SU-DHL-6 (cell line): ENCODE measurements at regions not wholly inside any gene's neighbourhood (a gene's known extent, or its start where the extent isn't known, plus 50 kb on each side); places are given as distances from the start of the nearest gene placed in this dataset.

Source experiments
- H2AFZ ChIP-seq: fragments of 200-600 bp; sonication (generic); 2 replicates; pipeline ENCODE4 v1.6.1; 2014; ENCODE audit warnings: low read depth, mild to moderate bottlenecking, moderate library complexity, mixed read lengths, antibody characterized with exemption, low read length; ENCODE audit not compliant: severe bottlenecking
- H3F3A ChIP-seq: fragments of 200-600 bp; shearing (Covaris generic); 2 replicates; pipeline ENCODE4 v1.6.0; 2016; ENCODE audit warnings: antibody characterized with exemption, mild to moderate bottlenecking; ENCODE audit not compliant: insufficient read depth
- H3K27ac ChIP-seq: fragments of 200-600 bp; sonication (generic); 2 replicates; pipeline ENCODE4 v1.5.1; 2016; ENCODE audit warnings: low read depth, mild to moderate bottlenecking, low read length, moderate library complexity, mixed read lengths
- H3K27me3 ChIP-seq: fragments of 200-600 bp; sonication (generic), shearing (Covaris generic); 2 replicates; pipeline ENCODE4 v1.6.0; 2014; ENCODE audit warnings: mild to moderate bottlenecking, low read length
- H3K36me3 ChIP-seq: fragments of 200-600 bp; sonication (generic); 2 replicates; pipeline ENCODE4 v1.6.1; 2014; ENCODE audit warnings: mild to moderate bottlenecking, low read length, mixed read lengths
- H3K4me2 ChIP-seq: fragments of 300-600, 200-600 bp; shearing (Covaris generic), sonication (generic); 2 replicates; pipeline ENCODE4 v1.6.0; 2014; ENCODE audit warnings: low read length, low read depth, mild to moderate bottlenecking; ENCODE audit not compliant: poor library complexity, severe bottlenecking
- H3K4me3 ChIP-seq: fragments of 200-600 bp; sonication (generic); 2 replicates; pipeline ENCODE4 v1.5.1; 2014; ENCODE audit warnings: antibody characterized with exemption, low read length, mild to moderate bottlenecking, mixed read lengths; ENCODE audit not compliant: insufficient read depth, poor library complexity, severe bottlenecking
- H3K79me2 ChIP-seq: fragments of 200-600 bp; sonication (generic); 2 replicates; pipeline ENCODE4 v1.6.1; 2014; ENCODE audit warnings: mild to moderate bottlenecking, low read length, moderate library complexity; ENCODE audit not compliant: insufficient read depth
- H3K9ac ChIP-seq: fragments of 200-600 bp; sonication (generic); 2 replicates; pipeline ENCODE4 v1.7.0; 2014; ENCODE audit warnings: mild to moderate bottlenecking, low read length
- H3K9me2 ChIP-seq: fragments of 200-600 bp; sonication (generic); replicated peaks from 2 replicates; pipeline ENCODE4 v1.6.1; 2014; ENCODE audit warnings: low read length; ENCODE audit not compliant: insufficient read depth
- H3K9me3 ChIP-seq: fragments of 200-600 bp; sonication (generic); 2 replicates; pipeline ENCODE4 v1.6.1; 2014; ENCODE audit warnings: low read length, mixed read lengths; ENCODE audit not compliant: insufficient read depth
- H4K20me1 ChIP-seq: fragments of 200-600 bp; sonication (generic); 2 replicates; pipeline ENCODE4 v1.6.1; 2014; ENCODE audit warnings: low read depth, mild to moderate bottlenecking, antibody characterized with exemption, low read length, moderate library complexity, mixed read lengths
- EZH2phosphoT487 ChIP-seq: fragments of 200-600 bp; sonication (generic), shearing (Covaris generic); conservative IDR thresholded peaks from 2 replicates; pipeline ENCODE4 v1.6.1; 2018; ENCODE audit warnings: mild to moderate bottlenecking, antibody characterized with exemption, low read length, moderate library complexity, mixed read lengths
- TF ChIP-seq, protein P1 (sequence below): fragments of 200-600 bp; sonication (generic); IDR thresholded peaks from one replicate; pipeline ENCODE4 v1.5.1; 2017; ENCODE audit warnings: antibody characterized with exemption, mild to moderate bottlenecking, low read length, moderate library complexity; ENCODE audit not compliant: insufficient read depth, poor library complexity, severe bottlenecking

DNA sequence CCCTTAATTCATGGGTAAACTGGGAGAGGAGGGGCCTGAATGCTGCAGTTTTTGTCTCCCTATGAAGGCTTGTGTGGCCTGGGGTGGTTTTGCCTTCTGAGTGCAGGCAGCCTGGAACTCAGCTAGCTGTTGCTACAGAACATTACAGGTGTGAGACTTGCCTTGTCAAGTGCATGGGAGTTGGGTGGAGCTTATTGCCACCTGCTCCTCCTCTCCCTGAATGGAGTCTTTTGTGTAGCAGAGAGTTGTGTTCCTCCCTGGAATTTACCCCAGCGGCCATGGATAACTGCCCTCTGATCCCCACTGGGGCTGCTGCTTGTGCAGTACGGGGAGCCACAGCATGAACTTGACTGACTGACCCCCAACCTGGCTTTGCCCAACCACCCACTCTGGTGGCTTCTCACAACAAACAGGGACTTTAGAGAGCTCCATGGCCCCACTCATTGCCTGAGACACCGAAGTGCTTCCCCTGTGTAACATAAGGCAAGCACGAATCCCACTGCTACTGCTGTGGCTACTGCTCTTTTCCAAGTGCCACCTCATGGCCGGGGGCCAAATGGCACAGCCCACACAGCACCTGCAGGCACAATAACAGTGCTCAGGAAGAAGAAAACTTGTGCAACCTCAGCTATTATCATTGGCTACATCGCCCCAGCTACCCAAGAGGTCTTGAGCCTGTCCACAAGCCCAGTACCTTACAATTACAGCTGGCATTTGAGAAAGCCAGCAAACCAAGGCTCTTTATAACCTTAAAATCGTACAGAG lies 942.9 kb downstream of the CDH18 start:
- Histone ChIP-seq H3K9me3 (no peaks in the 10 kb centered on the region), H3K4me2 (no peak overlapping the region), H3K4me3 (no peak overlapping the region), H3K79me2 (no peaks in the 10 kb centered on the region), H4K20me1 (no peaks in the 10 kb centered on the region), H2AFZ (peak overlapping the region; percentile 71), H3K27ac (no peak overlapping the region), H3F3A (no peaks in the 10 kb centered on the region), H3K9ac (no peak overlapping the region), H3K9me2 (no peaks in the 10 kb centered on the region), H3K27me3 (no peaks in the 10 kb centered on the region), H3K36me3 (0 out of 2 replicates have a peak, but pooled peaks cover under 1% of the 10 kb centered on the region)
- no peak for TF ChIP-seq EZH2phosphoT487
- TF ChIP-seq, protein P1, sequence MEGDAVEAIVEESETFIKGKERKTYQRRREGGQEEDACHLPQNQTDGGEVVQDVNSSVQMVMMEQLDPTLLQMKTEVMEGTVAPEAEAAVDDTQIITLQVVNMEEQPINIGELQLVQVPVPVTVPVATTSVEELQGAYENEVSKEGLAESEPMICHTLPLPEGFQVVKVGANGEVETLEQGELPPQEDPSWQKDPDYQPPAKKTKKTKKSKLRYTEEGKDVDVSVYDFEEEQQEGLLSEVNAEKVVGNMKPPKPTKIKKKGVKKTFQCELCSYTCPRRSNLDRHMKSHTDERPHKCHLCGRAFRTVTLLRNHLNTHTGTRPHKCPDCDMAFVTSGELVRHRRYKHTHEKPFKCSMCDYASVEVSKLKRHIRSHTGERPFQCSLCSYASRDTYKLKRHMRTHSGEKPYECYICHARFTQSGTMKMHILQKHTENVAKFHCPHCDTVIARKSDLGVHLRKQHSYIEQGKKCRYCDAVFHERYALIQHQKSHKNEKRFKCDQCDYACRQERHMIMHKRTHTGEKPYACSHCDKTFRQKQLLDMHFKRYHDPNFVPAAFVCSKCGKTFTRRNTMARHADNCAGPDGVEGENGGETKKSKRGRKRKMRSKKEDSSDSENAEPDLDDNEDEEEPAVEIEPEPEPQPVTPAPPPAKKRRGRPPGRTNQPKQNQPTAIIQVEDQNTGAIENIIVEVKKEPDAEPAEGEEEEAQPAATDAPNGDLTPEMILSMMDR, result no peak

DNA sequence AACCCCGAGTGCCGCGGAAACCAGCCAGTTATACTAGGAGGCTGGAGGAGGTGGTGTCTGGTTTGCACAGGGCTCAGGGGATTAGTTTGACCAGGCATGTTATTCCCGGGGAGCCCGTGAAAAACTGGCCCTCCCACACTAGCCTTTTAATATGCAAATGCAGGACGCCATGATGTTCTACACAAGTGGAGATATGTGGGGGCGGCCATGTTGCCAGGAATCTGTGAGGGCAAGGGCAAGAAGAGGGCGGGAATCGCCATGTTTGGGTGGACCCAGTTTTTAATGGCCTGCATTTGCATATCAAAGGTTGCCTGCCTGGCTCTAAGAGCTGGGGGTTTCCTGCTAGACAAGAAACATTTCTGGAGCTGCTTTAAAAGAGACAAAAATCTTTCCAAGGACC lies 940.7 kb downstream of the CDH18 start:
- H3K9me2 ChIP-seq, result no peaks in the 10 kb centered on the region
- H2AFZ ChIP-seq, result peak overlapping the region; percentile 34
- no peak overlapping the region for H3K4me2 ChIP-seq
- no peaks in the 10 kb centered on the region for H3F3A ChIP-seq
- H3K27ac ChIP-seq, result no peak overlapping the region
- no peak overlapping the region for H3K9ac ChIP-seq
- 0 out of 2 replicates have a peak, but pooled peaks cover 2% of the 10 kb centered on the region for H3K36me3 ChIP-seq
- no peak overlapping the region for H3K4me3 ChIP-seq
- no peaks in the 10 kb centered on the region for H3K79me2 ChIP-seq
- no peak for TF ChIP-seq EZH2phosphoT487
- TF ChIP-seq, protein P1, result no peak
- no peaks in the 10 kb centered on the region for H3K9me3 ChIP-seq
- H3K27me3 ChIP-seq, result no peaks in the 10 kb centered on the region
- no peaks in the 10 kb centered on the region for H4K20me1 ChIP-seq

DNA sequence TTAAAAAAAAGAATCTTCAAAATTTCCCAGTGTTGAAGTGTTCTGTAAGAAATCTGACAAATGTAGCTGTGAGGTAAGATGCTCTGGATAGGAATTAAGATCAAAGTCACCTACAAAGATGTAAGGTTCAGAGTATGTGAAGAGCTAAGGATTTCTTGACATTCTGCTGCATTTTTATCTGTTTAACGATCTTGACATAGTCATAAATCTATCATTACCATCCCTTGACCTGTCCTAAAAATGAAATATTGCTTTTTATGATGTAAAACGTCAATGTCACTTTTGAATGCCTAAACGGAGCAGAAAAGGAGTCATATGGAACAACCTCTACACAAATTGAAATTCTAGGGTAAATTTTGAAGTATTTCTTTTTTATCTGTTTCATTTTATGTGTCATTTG lies 939.3 kb downstream of the CDH18 start:
- H3K9me2 ChIP-seq, result no peaks in the 10 kb centered on the region
- H4K20me1 ChIP-seq, result no peaks in the 10 kb centered on the region
- 0 out of 2 replicates have a peak, but pooled peaks cover 2% of the 10 kb centered on the region for H3K36me3 ChIP-seq
- no peak overlapping the region for H3K27ac ChIP-seq
- no peak overlapping the region for H3K4me2 ChIP-seq
- no peaks in the 10 kb centered on the region for H3K9me3 ChIP-seq
- H3K4me3 ChIP-seq, result no peak overlapping the region
- H3K9ac ChIP-seq, result no peak overlapping the region
- TF ChIP-seq, protein P1, result no peak
- TF ChIP-seq EZH2phosphoT487, result no peak
- H2AFZ ChIP-seq, result peak overlapping the region; percentile 54
- H3K79me2 ChIP-seq, result no peaks in the 10 kb centered on the region
- H3F3A ChIP-seq, result no peaks in the 10 kb centered on the region
- H3K27me3 ChIP-seq, result no peaks in the 10 kb centered on the region
